ENCODE measurements at regions not wholly inside any gene's neighbourhood (a gene's known extent, or its start where the extent isn't known, plus 50 kb on each side); places are given as distances from the start of the nearest gene placed in this dataset.

DNA sequence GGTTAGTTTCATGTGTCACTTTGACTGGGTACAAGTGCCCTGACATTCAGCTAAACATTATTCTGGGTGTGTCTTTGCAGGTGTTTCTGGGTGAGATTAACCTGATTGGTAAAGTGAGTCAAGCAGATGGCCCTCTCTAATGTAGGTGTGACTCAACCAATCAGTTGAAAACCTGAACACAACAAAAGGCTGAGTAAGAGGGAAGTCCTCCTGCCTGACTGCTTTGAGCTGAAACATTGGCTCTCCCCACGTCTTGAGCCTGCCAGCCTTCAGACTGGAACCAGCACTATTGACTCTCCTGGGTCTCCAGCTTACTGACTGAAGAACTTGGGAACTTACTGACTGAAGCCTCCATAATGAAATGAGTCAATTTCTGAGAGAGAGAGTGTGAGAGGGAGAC, 70.0 kb upstream of the C21orf91 start:
- no peaks in the 10 kb centered on the region for H3K9me3 ChIP-seq
- intact Hi-C loops (cut with DNase I), result no loop called here
- no peaks in the 10 kb centered on the region for H3K4me1 ChIP-seq
- no peaks in the 10 kb centered on the region for H3K27me3 ChIP-seq (ENCODE audit: low read depth)
- TF ChIP-seq, protein P1, sequence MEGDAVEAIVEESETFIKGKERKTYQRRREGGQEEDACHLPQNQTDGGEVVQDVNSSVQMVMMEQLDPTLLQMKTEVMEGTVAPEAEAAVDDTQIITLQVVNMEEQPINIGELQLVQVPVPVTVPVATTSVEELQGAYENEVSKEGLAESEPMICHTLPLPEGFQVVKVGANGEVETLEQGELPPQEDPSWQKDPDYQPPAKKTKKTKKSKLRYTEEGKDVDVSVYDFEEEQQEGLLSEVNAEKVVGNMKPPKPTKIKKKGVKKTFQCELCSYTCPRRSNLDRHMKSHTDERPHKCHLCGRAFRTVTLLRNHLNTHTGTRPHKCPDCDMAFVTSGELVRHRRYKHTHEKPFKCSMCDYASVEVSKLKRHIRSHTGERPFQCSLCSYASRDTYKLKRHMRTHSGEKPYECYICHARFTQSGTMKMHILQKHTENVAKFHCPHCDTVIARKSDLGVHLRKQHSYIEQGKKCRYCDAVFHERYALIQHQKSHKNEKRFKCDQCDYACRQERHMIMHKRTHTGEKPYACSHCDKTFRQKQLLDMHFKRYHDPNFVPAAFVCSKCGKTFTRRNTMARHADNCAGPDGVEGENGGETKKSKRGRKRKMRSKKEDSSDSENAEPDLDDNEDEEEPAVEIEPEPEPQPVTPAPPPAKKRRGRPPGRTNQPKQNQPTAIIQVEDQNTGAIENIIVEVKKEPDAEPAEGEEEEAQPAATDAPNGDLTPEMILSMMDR (IDR thresholded peaks at IDR 0.05), result no peak
- no peaks in the 10 kb centered on the region for H3K36me3 ChIP-seq
- DNase-seq, result no peak
- no peak for ATAC-seq
- no peak overlapping the region for H3K27ac ChIP-seq
- H3K4me3 ChIP-seq, result no peak overlapping the region

DNA sequence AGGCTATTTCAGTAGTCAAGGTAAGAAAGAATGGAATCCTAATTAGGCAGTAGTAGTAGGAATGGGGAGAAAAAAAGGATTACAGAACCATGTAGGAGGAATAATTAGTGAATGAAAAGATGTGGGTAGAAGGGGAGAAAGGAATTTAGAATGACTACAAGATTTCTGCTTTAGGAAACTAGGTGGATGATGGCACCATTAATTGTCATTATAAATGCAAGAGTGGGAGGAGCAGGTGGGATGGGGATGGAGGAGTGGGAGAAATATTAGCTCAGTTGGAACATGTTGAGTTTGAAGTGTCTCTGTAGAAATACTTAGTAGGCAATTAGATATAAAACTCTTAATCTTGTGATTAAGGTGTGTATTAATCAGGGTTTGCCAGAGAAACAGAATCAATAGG, 50.0 kb upstream of the C21orf91 start:
- DNase-seq, result no peak
- TF ChIP-seq, protein P1 (IDR thresholded peaks at IDR 0.05), result no peak
- intact Hi-C loops (cut with DNase I), result no loop called here
- H3K9me3 ChIP-seq, result no peaks in the 10 kb centered on the region
- H3K27me3 ChIP-seq (ENCODE audit: low read depth), result no peaks in the 10 kb centered on the region
- H3K4me3 ChIP-seq, result no peak overlapping the region
- no peak for ATAC-seq
- no peak overlapping the region for H3K27ac ChIP-seq
- H3K4me1 ChIP-seq, result no peaks in the 10 kb centered on the region
- H3K36me3 ChIP-seq, result no peaks in the 10 kb centered on the region
